ENCODE measurements at regions not wholly inside any gene's neighbourhood (a gene's known extent, or its start where the extent isn't known, plus 50 kb on each side); places are given as distances from the start of the nearest gene placed in this dataset.

DNA sequence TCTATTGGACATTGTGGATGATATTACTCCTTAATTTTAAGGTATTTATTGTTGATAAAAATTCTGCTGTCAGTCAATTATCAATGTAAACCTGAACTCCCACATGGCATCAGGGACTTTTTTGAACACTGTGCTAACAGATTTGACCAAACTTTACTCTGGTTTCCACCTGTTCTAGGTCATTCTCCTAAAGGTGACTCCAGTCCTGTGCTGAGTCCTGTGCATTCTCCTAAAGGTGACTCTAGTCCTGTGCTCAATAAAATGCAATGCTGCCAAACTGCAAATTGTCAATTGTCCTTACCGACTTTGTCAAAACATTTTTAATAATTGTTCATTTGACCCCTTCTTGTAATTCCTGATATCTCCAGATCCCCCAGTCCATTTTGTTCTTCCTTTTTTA is 408.4 kb upstream of the EPHA7 start:
- DNase-seq (ENCODE audit: low spot score), result no peak
- intact Hi-C loops (cut with DNase I), result no loop called here

DNA sequence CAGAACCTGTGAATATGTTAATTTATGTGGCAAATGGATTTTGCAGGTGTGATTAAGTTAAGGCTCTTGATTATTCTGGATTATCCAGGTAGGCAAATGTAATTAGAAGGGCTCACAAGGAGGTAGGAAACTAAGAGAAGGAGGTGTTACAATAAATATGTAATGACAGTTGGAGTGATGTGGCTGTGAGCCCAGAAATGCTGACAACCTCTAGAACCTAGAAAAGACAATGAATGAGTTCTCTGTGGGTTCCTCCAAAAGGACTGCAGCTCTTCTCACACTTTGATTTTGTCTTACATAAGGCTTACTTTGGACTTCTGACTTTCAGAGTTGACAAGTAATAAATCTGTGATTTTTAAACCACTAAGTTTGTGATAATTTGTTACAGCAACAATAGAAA is 406.6 kb upstream of the EPHA7 start:
- DNase-seq (ENCODE audit: low spot score), result no peak
- intact Hi-C loops (cut with DNase I), result no loop called here

DNA sequence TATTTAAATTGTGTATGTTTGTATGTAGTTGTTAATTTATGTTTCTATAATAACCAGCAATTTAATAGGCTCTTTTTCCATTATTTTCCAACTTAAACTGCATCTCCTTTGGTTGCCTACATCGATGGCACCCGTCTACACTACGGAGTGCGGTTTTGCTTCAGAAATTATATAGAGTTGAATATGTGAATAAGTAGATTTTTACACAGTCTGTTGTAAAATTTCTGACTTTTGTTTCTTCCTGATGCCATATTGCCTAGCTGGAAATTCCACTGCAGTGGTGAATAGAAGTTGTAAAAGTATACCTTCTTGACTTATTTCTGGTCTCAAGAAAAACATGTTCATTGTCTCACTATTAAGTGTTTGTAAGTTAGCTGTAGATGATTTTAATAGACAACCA is 404.1 kb upstream of the EPHA7 start:
- intact Hi-C loops (cut with DNase I), result no loop called here
- no peak for DNase-seq (ENCODE audit: low spot score)

DNA sequence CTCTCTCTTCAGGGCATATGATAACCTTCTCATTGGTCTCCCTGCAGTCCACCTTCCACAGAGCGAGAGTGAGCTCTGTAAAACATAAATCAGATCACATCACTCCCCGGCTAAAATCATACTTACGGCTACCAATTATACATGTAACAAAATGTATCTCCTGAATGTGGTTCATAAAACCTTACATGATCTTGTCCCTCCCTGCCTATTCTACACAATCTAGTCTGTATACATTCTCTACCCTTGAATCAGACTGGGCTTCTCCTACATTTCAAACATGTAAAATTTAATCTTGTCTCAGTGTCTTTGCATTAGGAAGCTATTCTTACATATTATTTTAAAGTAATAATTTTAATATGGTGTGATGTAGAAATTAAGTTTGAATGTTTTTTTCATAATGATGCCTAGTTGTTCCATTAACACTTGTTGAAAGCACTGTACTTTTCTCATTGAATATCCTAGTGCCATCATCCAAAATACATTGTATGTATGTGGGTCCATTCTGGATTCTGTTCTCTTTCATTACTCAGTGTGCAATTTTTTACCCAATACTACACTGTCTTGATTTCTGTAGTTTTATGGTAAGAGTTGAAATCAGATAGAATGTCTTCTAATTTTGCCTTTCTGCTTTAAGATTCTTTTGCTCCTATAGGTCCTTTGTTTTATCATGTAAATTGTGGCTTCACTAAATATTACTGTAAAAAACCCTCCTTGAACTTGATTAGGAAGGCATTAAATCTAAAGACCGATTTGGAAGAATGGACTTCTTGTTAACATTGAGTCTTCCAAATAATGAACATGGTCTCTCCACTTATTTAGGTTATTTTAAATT is 403.3 kb upstream of the EPHA7 start:
- DNase-seq (ENCODE audit: low spot score), result no peak
- intact Hi-C loops (cut with DNase I), result no loop called here

DNA sequence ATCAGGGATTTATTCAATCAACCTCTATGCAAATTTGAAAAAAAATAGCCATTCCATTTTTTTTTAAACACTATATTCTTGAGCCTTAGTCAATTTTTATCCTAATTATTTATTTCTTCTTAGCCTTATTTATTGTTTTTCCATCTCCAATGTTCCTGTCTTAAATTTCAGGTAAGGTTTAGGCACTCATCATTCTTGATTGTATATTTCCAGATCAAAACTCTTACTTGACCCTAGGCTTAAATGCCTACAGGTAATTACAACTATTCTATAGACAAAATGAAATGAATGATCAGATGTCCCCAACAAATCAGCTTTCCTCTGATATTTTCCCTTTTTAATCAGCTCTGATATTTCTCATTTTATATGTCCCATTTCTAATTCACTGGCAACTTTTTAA is 402.6 kb upstream of the EPHA7 start:
- intact Hi-C loops (cut with DNase I), result no loop called here
- no peak for DNase-seq (ENCODE audit: low spot score)

DNA sequence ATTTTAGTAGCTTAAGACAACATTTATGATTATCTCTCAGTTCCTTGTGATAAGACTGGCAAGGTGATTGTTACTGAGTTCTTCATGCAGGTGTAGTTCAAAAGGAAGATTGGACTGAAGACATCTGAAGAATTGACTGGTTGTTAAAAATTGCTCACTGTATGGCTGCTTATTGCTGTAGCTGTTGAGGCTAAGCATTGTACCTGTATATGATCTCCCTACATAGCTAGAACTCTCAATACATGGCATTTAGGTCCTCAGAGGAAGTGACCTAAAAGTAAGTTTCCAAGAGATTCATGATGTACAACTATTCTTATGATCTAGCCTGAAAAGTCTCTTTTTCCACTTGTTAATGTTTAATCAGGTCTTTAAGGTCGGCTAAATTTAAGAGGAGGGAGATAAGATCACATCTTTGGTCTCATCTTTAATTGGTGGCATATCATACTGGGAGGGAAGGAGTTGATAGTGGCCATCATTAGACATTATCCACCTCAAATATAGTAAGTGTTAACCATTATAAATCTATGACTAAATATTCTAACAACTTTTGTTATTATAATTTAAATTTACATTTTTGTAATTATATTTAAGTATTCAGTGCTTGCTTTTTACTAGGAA is 401.2 kb upstream of the EPHA7 start:
- DNase-seq (ENCODE audit: low spot score), result no peak
- intact Hi-C loops (cut with DNase I), result no loop called here

DNA sequence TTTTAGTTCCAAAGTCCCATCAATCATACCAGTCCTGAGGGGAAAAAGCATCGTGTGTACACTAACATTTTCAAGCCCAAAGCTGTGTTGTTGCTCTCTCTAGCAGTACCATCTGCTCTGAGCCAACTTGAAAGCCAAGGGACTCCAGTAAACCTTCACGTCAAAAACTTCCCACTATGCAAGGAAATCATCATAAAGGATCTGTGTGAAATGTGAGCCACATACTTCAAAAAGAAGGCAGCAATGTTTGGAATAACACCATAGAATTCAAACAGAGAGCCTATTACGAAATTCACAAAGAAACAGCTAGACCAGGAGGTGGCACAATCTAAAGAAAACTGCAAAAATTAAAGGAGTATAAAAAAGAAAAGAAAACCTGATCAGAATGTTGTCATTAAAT is 399.8 kb upstream of the EPHA7 start:
- intact Hi-C loops (cut with DNase I), result no loop called here
- DNase-seq (ENCODE audit: low spot score), result no peak

DNA sequence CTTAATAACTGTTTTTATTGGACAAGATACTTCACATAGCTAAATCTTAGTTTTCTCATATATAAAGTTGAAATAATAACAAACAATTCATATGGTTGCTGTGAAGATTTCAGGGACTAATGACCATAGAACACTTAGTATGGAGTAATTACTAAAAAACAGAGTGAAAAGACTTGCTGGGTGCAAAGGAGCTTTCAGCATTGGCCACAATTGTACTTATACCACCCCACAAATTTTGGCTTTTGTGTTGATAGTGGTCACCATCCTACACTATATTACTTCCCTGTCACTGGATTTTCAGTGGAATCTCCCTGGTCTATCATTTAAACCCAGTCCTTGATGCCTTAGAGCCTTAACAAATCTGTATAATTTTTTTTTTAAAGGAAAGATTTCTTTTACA is 398.6 kb upstream of the EPHA7 start:
- intact Hi-C loops (cut with DNase I), result no loop called here
- DNase-seq (ENCODE audit: low spot score), result no peak

DNA sequence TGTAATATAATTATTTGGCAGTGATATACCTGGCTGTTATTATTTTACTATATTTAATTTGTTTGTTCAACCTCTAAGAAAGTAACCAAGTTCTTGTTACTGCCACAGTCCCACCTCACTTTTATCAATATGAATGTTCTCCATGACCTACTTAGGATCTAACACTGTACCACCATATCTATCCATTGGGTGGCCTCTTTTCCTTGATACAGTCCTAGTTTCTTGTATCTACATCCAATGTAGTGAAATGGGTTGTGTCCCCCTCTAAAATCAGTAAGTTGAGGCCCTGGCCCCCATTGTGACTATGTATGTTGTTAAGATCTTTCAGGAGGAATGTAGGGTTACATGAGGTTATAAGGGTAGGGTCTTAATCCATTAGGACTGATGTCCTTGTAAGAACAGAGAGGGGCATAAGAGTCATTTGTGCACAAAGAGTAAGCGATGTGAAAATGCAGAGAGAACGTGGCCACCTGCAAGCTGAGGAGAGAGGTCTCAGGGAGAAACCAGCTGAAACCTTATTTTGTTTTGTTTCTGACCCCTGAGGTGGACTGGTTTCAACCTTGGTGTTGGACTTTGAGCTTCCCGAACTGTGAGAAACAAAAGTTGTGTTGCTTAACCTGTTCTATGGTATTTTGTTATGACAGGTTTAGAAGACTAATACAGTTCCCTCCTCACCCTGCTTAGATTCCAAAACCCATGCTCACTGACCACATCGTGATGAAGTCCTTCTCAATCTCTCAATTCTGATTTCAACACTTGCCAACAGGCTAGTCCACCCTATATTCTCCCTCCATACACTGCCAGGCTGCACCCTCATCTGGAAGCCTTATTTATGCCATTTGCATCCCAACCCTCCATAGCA is 387.3 kb upstream of the EPHA7 start:
- intact Hi-C loops (cut with DNase I), result no loop called here
- no peak for DNase-seq (ENCODE audit: low spot score)

DNA sequence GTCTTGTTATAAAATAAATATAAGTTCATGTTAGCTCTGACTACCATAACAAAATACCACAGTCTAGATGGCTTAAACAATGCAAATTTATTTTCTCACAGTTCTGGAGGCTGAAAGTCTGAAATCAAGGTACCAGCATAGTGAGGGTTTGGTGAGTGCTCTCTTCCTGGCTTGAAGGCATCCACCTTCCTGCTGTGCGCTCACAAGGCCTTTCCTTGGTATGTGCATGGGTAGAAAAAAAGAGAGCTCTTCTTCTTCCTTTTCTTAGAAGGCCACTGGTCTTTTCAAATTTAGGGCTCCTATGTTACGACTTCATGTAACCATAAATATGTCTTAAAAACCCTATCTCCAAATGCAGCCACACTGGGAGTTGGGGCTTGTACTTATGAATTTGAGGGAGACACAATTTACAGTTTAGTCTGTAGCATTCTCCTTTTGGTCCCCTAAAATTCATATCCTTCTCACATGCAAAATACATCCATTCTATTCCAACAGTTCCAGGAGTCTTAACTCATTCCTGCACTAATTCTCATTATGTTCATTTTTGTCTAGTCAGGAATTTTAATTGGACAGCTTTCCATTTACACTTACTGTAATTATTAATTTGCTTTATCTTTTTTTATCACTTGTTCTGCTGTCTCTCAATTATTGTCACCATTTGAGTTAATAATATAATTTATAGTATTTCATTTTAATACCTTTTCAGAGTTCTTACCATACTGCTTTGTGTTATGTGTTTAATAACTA is 381.9 kb upstream of the EPHA7 start:
- intact Hi-C loops (cut with DNase I), result no loop called here
- no peak for DNase-seq (ENCODE audit: low spot score)

DNA sequence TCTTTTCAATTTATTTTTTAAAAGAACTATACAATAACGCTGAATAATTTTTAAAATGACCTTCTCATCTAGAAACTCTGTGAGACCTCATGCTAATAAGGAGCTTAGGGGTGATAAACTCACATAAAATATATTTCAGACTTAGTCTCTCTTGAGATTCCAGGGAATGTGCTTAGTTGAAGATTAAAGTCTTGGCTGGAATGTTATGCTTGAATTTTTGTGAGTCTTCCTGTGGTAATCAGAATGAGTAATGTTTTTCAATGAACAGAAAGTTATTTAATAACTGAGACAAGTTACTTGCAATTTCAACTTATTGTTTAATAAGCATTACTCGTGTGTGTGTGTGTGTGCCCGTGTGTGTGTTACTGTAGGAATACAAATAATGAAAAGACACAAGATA is 379.9 kb upstream of the EPHA7 start:
- intact Hi-C loops (cut with DNase I), result no loop called here
- no peak for DNase-seq (ENCODE audit: low spot score)

DNA sequence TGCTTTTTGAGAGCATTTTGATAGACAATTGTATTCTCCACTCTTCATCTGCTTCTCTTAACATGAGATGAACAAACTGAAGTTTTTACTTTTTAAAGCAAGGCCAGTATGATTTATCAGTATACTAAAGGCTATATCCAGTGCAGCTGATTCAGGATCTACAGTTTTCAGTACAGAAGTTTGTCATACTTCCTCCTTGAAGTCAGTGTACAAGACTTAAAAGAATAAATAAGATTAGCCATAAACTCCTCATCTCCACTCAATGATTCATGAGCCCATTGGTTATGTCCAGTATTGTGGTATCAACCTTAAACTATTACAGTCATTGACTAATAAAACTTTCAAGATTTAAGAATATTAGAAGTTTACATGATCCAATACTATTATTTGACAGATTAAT is 374.8 kb upstream of the EPHA7 start:
- intact Hi-C loops (cut with DNase I), result no loop called here
- DNase-seq (ENCODE audit: low spot score), result no peak

DNA sequence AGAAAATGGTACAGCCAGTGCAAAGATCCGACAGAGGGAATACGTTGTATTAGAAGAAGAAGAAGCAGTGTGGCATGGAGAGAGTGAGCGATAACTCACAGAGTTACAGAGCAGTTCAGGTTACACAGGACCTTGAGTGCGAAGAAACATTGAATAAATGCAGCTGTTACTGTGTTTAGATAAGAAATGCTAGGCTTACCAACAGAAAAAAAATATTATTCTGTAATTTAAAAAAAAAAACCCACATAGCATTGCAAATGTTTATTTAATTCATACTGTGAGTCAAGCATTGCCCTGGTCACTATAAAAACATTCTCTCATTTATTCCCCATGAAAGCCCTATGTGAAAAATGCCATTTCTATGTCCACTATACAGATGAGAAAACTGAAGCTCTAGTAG is 373.4 kb upstream of the EPHA7 start:
- intact Hi-C loops (cut with DNase I), result no loop called here

DNA sequence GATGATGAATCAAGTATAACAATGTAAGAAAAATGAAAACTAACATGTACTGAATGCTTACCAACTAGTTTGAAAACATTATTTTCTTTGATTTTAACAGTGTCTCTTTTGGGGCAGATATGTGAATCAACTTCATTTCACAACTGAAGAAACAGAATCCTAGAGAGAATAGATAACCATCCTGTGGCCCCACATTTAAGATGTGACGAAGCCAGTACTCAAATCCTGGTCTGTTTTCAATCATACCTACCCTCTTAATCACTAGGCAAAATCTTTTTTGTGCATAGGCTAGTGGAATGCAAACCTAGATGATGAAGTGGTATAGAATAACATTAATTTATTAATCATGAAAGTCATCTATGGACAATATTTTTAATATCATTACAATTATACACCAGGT is 371.6 kb upstream of the EPHA7 start:
- intact Hi-C loops (cut with DNase I), result no loop called here
- DNase-seq (ENCODE audit: low spot score), result no peak

More for the DNA sequence above, 373.4 kb upstream of the EPHA7 start:
- DNase-seq (ENCODE audit: low spot score), result no peak

DNA sequence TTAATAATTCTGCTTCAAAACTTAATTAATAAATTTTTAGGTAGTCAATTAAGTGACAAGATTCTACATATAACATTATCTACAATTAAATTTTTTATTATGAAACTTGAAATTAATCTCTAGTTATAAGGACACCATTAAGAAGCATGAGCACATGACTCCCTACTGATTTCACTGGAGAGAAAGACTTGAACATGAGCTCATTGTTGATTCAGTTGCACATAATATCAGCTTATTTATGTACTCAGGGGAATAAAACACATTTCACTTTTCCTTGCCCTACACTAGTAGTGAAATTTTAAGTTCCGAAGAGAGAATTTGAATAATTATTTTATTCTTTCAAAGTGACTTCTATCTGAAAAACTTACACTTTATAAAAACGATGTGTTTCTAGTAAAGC is 370.2 kb upstream of the EPHA7 start:
- no peak for DNase-seq (ENCODE audit: low spot score)
- intact Hi-C loops (cut with DNase I), result no loop called here

DNA sequence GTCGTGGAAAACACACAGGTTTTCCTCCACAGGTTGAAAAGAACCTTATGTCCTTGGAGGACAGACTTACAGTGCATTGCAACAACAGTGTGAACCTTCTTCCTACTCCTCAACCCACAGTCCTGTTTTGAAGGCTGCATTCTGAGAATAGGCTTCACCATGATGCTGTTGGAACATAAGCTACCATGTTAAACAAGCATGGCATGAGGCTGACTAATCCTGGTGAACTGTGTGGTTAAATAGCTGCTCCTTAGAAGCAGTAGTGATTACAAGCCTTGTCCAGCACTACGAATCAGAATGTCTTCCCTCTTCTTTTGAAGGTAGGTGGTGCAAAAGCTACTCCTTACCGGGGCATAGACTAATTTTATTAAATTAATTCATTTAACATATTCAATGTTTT is 368.5 kb upstream of the EPHA7 start:
- intact Hi-C loops (cut with DNase I), result no loop called here
- no peak for DNase-seq (ENCODE audit: low spot score)

DNA sequence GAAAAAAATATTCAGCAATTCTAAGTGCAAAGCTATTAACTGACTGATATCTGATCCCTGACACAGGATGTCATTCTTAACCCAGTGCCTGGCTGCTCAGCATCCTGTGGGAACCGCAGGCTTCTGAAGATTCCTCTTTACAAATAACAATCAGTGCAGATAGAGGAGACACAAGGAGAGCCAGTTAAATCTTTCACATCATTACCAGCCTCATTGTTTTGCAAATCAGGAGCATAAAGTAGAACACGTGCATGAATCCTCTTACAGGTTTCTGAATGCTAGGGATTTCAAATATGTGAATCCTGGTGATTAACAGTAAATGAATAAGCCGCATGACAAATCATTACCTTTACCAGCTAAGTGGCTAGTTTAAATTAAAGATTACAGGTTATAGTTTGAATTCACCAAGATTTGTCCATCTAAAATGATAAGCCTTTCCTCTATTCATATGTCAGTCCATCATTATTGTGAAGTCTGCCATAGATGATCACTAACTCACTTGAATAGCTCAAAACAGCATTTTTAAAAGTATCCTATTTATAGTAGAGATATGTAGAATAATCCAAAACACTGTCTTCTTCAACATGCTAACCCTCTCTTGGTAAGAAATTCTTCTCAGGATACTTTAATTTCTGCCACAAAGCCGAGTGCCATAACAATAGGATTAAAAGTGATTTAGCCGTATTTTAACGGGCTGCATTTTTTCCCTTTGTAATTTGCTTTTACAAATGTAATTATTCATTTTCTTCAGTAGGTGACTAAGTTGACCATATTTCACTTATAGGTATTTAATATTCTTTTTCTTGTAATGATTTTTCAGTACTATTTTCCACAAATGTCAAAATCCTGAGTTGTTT is 367.3 kb upstream of the EPHA7 start:
- intact Hi-C loops (cut with DNase I), result no loop called here
- DNase-seq (ENCODE audit: low spot score), result no peak

DNA sequence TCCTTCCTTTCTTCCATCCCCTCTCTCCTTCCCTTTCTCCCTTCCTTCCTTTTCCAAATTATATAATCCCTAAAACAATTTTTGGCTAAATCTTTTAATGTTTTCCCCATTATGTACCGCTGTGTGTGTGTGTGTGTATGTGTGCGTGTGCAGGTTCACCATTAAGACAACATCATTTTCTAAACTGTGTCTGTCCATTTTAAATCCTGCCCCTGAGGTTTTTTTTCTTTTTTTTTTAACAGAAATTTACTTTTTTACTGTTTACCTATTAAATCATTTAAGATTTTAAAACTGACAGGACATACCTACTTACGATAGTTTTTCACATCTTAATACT is 366.3 kb upstream of the EPHA7 start:
- no peak for DNase-seq (ENCODE audit: low spot score)
- intact Hi-C loops (cut with DNase I), result no loop called here
